Naive thymus-derived CD4-positive, alpha-beta T cell (primary cell): ENCODE measurements at regions not wholly inside any gene's neighbourhood (a gene's known extent, or its start where the extent isn't known, plus 50 kb on each side); places are given as distances from the start of the nearest gene placed in this dataset.

Experiments used
- ATAC-seq: fragments of 150-1000 bp; cut with Tn5 transposase; 2 replicates; pipeline ENCODE4 v1.10.0; 2021; ENCODE audit warnings: mild to moderate bottlenecking, moderate library complexity
- CTCF ChIA-PET: fragments of 350-600 bp; sonication (Branson Sonifier 250); formaldehyde crosslinking; loops from one replicate; lab custom pipeline; 2021; ENCODE audit warnings: antibody characterized with exemption; lab: Charles Lee
- POLR2A ChIA-PET: fragments of 350-600 bp; sonication (Branson Sonifier 250); formaldehyde crosslinking; loops from one replicate; lab custom pipeline; 2021; ENCODE audit warnings: antibody characterized with exemption, inconsistent platforms; lab: Charles Lee
- DNase-seq, 9 donors: peaks; one replicate each; pipeline versions ENCODE4 v3.0.0 to v3.0.0-alpha.2; 2020 to 2022; ENCODE audit warnings: mixed read lengths in 1 of 9
- H3K27ac ChIP-seq: one replicate; pipeline ENCODE4 v1.7.0; 2013; ENCODE audit warnings: mild to moderate bottlenecking, low read depth, low read length, moderate library complexity
- H3K27me3 ChIP-seq, 2 donors: one replicate each; pipeline ENCODE4 v1.7.0; 2013; ENCODE audit warnings: low read length in 2 of 2, mild to moderate bottlenecking in 2 of 2, moderate library complexity in 2 of 2; ENCODE audit not compliant: control insufficient read depth in 2 of 2, insufficient read depth in 2 of 2
- H3K36me3 ChIP-seq, 3 experiments: 1 replicate in 2 of 3; 2 replicates in 1 of 3; pipeline ENCODE4 v1.7.0; 2013; ENCODE audit warnings: low read length in 3 of 3, mild to moderate bottlenecking in 3 of 3, moderate library complexity in 1 of 3; ENCODE audit not compliant: insufficient read depth in 3 of 3, control insufficient read depth in 2 of 3
- H3K4me1 ChIP-seq, 2 donors: one replicate each; pipeline ENCODE4 v1.7.0; 2013; ENCODE audit warnings: low read length in 2 of 2, mild to moderate bottlenecking in 2 of 2, moderate library complexity in 1 of 2; ENCODE audit not compliant: control insufficient read depth in 2 of 2, insufficient read depth in 2 of 2
- H3K4me3 ChIP-seq: 2 replicates; pipeline ENCODE4 v1.7.0; 2013; ENCODE audit warnings: mild to moderate bottlenecking, low read length
- H3K9me3 ChIP-seq, 3 experiments: 1 replicate in 2 of 3; 2 replicates in 1 of 3; pipeline ENCODE4 v1.7.0; 2013; ENCODE audit warnings: low read length in 3 of 3; ENCODE audit not compliant: control insufficient read depth in 2 of 3
- H3K27ac Mint-ChIP-seq, 9 donors: one replicate each; pipeline ENCODE4 v1.8.0; 2020 to 2022; ENCODE audit warnings: mixed read lengths in 9 of 9, mild to moderate bottlenecking in 8 of 9, moderate library complexity in 5 of 9, inconsistent platforms in 2 of 9
- H3K27me3 Mint-ChIP-seq, 5 donors: one replicate each; pipeline ENCODE4 v1.8.0; 2021 to 2022; ENCODE audit warnings: mixed read lengths in 5 of 5, mild to moderate bottlenecking in 1 of 5
- H3K36me3 Mint-ChIP-seq, 5 donors: one replicate each; pipeline ENCODE4 v1.8.0; 2020 to 2022; ENCODE audit warnings: mixed read lengths in 5 of 5, mild to moderate bottlenecking in 3 of 5, inconsistent platforms in 1 of 5
- H3K4me1 Mint-ChIP-seq, 7 donors: one replicate each; pipeline ENCODE4 v1.8.0; 2020 to 2022; ENCODE audit warnings: mixed read lengths in 7 of 7, mild to moderate bottlenecking in 3 of 7, inconsistent platforms in 1 of 7
- H3K4me3 Mint-ChIP-seq, 10 donors: one replicate each; pipeline ENCODE4 v1.8.0; 2020 to 2022; ENCODE audit warnings: mild to moderate bottlenecking in 10 of 10, mixed read lengths in 10 of 10, moderate library complexity in 6 of 10, inconsistent platforms in 2 of 10
- H3K9me3 Mint-ChIP-seq, 11 donors: one replicate each; pipeline ENCODE4 v1.8.0; 2020 to 2022; ENCODE audit warnings: mixed read lengths in 11 of 11, mild to moderate bottlenecking in 4 of 11, inconsistent platforms in 1 of 11, moderate library complexity in 1 of 11
- intact Hi-C, 2 donors: fragments of 100-400 bp; cut with micrococcal nuclease; formaldehyde crosslinking; loops; one replicate each; pipeline ENCODE4 v1.15.1; 2023

DNA sequence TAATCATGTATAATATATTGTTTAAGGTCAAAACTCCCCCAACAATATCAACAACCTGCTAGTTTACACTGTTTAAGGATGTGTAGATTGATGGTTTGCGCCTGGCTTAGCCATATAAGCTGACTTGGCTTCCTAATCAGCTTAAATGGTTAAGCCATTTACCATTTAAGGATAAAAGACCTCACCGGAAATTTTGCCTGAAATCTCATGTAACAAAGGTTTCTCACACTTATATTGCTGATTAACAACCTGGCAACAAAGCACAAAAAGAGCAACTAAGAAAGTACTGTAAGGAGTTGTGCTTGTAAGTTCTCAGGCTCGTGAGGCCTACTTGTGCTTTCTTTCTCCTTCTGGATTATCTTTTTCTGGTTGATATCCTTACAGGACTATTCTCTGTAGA lies 485.2 kb downstream of the GABRG1 start:
- no peaks in the 10 kb centered on the region for H3K9me3 ChIP-seq
- no peaks in the 10 kb centered on the region for H3K4me1 ChIP-seq
- Mint-ChIP-seq H3K4me3 (no peak overlapping the region), H3K9me3 (peaks cover 0 to 20% (median 7%) of the 10 kb centered on the region in 11 donors), H3K27me3 (no peaks in the 10 kb centered on the region), H3K36me3 (peaks cover 0 to 3% (median 0%) of the 10 kb centered on the region in 5 donors), H3K27ac (no peak overlapping the region), H3K4me1 (no peaks in the 10 kb centered on the region)
- CTCF ChIA-PET = no interaction called here
- intact Hi-C loops = no loop called here
- no peak overlapping the region for H3K4me3 ChIP-seq
- DNase-seq = no peak
- no peaks in the 10 kb centered on the region for H3K27me3 ChIP-seq
- H3K36me3 ChIP-seq = no peaks in the 10 kb centered on the region
- H3K27ac ChIP-seq = no peak overlapping the region
- no peak for ATAC-seq
- POLR2A ChIA-PET = no interaction called here

DNA sequence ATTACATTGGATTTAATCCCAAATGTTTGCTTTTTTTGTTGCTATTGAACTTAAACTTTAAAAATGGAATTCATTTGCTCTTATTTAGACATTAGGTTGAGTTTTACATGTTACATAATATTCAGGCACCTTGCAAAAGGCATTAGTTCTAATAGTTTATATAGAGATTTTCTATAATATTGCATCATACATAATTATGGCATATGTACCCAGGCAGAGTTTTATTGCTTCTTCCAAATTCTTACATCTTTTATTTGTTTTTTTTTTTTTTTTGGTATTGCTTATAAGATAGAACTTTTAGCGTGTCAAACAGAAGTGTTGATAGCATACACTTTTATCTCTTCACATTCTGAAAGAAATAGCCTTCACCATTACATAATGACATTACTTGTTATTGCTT lies 487.7 kb downstream of the GABRG1 start:
- ChIA-PET POLR2A (no interaction called here), CTCF (no interaction called here)
- Mint-ChIP-seq H3K4me1 (no peaks in the 10 kb centered on the region), H3K27me3 (no peaks in the 10 kb centered on the region), H3K27ac (no peak overlapping the region), H3K36me3 (peaks cover 0 to 3% (median 0%) of the 10 kb centered on the region in 5 donors), H3K9me3 (peaks cover 0 to 28% (median 3%) of the 10 kb centered on the region in 11 donors), H3K4me3 (no peak overlapping the region)
- Histone ChIP-seq H3K4me1 (no peaks in the 10 kb centered on the region), H3K4me3 (no peak overlapping the region), H3K9me3 (no peaks in the 10 kb centered on the region), H3K27me3 (no peaks in the 10 kb centered on the region), H3K36me3 (no peaks in the 10 kb centered on the region), H3K27ac (no peak overlapping the region)
- ATAC-seq = no peak
- intact Hi-C loops = no loop called here
- DNase-seq = no peak

GRCh38 chr4:45629717-45630116 lies 494.1 kb downstream of the GABRG1 start:
- no peak overlapping the region for H3K4me3 ChIP-seq
- H3K9me3 ChIP-seq = no peaks in the 10 kb centered on the region
- ChIA-PET CTCF (interaction anchor here (0.8 kb wide), 1 partner anchor 8 kb away, joined by 4 read pairs; no protein-coding TSS in a partner anchor), POLR2A (no interaction called here)
- no peaks in the 10 kb centered on the region for H3K4me1 ChIP-seq
- Mint-ChIP-seq H3K4me1 (no peaks in the 10 kb centered on the region), H3K4me3 (no peak overlapping the region), H3K9me3 (peaks cover 0 to 40% (median 4%) of the 10 kb centered on the region in 11 donors), H3K27me3 (no peaks in the 10 kb centered on the region), H3K36me3 (no peaks in the 10 kb centered on the region), H3K27ac (no peak overlapping the region)
- ATAC-seq = no peak
- intact Hi-C loops = no loop called here
- H3K36me3 ChIP-seq = no peaks in the 10 kb centered on the region
- DNase-seq = no peak
- no peaks in the 10 kb centered on the region for H3K27me3 ChIP-seq
- no peak overlapping the region for H3K27ac ChIP-seq

DNA sequence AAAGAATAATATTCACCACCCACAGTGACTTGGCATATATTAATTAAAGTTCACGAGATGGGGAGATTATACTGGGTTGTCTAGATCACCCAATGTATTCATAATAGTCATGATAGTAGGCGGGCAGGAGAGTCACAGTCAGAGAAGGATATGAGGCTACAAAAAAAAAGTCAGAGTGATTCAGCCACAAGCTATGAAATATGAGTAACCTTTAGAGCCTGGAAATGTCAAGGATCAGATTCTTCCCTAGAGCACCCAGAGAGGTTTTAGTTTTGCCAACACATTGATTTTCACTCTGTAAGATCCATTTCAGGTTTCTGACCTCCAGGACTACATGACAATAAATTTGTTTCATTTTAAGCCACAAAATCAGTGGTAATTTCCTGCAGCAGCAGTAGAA lies 501.9 kb downstream of the GABRG1 start:
- no peak overlapping the region for H3K4me3 ChIP-seq
- Mint-ChIP-seq H3K27ac (no peak overlapping the region), H3K36me3 (no peaks in the 10 kb centered on the region), H3K27me3 (no peaks in the 10 kb centered on the region), H3K9me3 (peaks cover 0 to 4% (median 0%) of the 10 kb centered on the region in 11 donors), H3K4me1 (no peaks in the 10 kb centered on the region), H3K4me3 (no peak overlapping the region)
- DNase-seq (no peak), ATAC-seq (no peak)
- no peaks in the 10 kb centered on the region for H3K36me3 ChIP-seq
- H3K27me3 ChIP-seq = no peaks in the 10 kb centered on the region
- intact Hi-C loops = no loop called here
- ChIA-PET POLR2A (no interaction called here), CTCF (no interaction called here)
- H3K27ac ChIP-seq = no peak overlapping the region
- H3K4me1 ChIP-seq = no peaks in the 10 kb centered on the region
- H3K9me3 ChIP-seq = no peaks in the 10 kb centered on the region

DNA sequence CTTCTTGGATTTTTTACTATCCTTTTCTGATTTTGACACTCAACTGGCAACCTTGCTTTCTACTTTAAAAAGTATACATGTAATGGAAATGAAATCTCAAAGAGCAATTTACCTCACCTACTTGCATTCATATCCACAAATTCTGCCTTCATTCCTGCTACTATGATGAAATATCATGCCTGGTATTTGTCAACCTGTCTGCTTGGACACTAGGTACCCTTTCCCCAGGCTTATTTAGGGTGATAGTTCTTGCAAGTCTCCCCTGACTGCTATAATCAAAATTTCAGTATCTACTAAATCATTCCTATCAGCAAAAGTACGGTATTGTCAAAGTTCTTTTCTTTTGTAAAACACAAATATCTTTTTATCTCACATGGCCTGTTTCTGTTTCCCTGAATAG lies 503.0 kb downstream of the GABRG1 start:
- POLR2A ChIA-PET = no interaction called here
- H3K9me3 ChIP-seq = no peaks in the 10 kb centered on the region
- Mint-ChIP-seq H3K27ac (no peak overlapping the region), H3K9me3 (peaks cover 0 to 3% (median 0%) of the 10 kb centered on the region in 11 donors), H3K27me3 (no peaks in the 10 kb centered on the region), H3K4me3 (no peak overlapping the region), H3K4me1 (no peaks in the 10 kb centered on the region), H3K36me3 (no peaks in the 10 kb centered on the region)
- H3K4me1 ChIP-seq = no peaks in the 10 kb centered on the region
- H3K36me3 ChIP-seq = no peaks in the 10 kb centered on the region
- DNase-seq = no peak
- intact Hi-C loops = no loop called here
- ATAC-seq = no peak
- no peak overlapping the region for H3K27ac ChIP-seq
- CTCF ChIA-PET = interaction anchor here (0.7 kb wide), 1 partner anchor 9 kb away, joined by 4 read pairs; no protein-coding TSS in a partner anchor
- H3K27me3 ChIP-seq = no peaks in the 10 kb centered on the region
- no peak overlapping the region for H3K4me3 ChIP-seq

DNA sequence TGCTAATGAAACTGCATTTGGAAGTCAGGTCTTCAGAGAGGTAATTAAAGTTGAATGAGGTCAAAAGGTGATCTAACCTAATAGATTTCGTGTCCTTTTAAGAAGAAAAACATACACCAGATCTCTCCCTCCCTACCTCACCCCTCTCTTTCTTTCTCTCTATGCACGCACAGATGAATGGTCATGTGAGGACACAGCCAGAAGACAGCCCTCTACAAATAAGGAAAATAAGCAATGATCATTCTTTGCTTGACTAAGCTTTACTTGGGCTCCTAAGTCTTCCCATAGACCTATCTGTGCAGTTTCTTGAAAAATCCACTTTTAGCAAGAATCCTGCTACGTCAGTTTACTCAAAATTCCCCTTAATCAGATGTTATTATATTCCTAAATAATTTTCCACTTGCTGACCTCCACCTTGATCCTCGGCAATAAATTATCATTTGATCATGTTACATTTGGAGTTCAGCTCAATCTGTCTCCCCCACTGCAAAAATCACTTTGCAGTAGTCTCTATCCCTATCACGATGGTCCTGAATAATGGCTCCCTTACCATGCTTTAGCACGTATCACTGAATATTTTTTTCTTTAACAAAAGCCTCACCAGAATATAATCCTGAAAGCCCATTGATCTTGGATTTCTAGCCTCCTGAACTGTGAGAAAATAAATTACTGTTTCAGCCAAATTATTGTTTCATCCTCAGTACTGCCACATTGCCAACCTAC lies 527.3 kb downstream of the GABRG1 start:
- intact Hi-C loops = no loop called here
- DNase-seq (no peak), ATAC-seq (no peak)
- peaks cover 0 to 16% (median 2%) of the 10 kb centered on the region in 11 donors for H3K9me3 Mint-ChIP-seq
- Histone ChIP-seq H3K27me3 (no peaks in the 10 kb centered on the region), H3K27ac (no peak overlapping the region), H3K4me1 (no peaks in the 10 kb centered on the region), H3K9me3 (no peaks in the 10 kb centered on the region), H3K36me3 (no peaks in the 10 kb centered on the region), H3K4me3 (no peak overlapping the region)
- H3K36me3 Mint-ChIP-seq = no peaks in the 10 kb centered on the region
- H3K27ac Mint-ChIP-seq = no peak overlapping the region
- H3K4me3 Mint-ChIP-seq = no peak overlapping the region
- H3K4me1 Mint-ChIP-seq = no peaks in the 10 kb centered on the region
- CTCF ChIA-PET = no interaction called here
- POLR2A ChIA-PET = no interaction called here
- no peaks in the 10 kb centered on the region for H3K27me3 Mint-ChIP-seq

DNA sequence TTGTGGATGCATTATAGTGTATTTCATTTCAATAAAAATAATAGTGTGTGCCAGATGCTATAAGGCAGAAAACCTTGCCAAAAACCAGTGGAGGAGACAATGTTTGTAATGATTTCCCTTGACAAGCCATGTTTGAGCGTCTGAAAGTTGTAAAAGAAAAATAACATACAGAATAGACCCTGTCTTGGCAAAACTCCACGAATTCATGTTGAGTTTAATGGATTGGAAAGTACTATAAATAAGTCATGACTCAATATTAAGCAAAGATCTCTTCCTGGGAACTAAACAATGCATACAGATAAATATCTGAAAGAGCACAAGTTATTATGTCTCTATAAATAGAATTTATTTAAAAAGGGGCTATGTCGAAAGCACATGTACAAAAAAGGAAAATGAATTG lies 543.5 kb downstream of the GABRG1 start:
- H3K9me3 Mint-ChIP-seq = peaks cover 0 to 36% (median 6%) of the 10 kb centered on the region in 11 donors
- no peaks in the 10 kb centered on the region for H3K36me3 ChIP-seq
- no peaks in the 10 kb centered on the region for H3K27me3 ChIP-seq
- no peak overlapping the region for H3K27ac ChIP-seq
- H3K27me3 Mint-ChIP-seq = no peaks in the 10 kb centered on the region
- H3K4me1 ChIP-seq = no peaks in the 10 kb centered on the region
- no peak overlapping the region for H3K4me3 Mint-ChIP-seq
- no peak overlapping the region for H3K27ac Mint-ChIP-seq
- ATAC-seq (no peak), DNase-seq (no peak)
- no peaks in the 10 kb centered on the region for H3K36me3 Mint-ChIP-seq
- CTCF ChIA-PET = no interaction called here
- no peaks in the 10 kb centered on the region for H3K4me1 Mint-ChIP-seq
- intact Hi-C loops = no loop called here
- H3K4me3 ChIP-seq = no peak overlapping the region
- no peaks in the 10 kb centered on the region for H3K9me3 ChIP-seq
- POLR2A ChIA-PET = no interaction called here
